ENCODE measurements at regions not wholly inside any gene's neighbourhood (a gene's known extent, or its start where the extent isn't known, plus 50 kb on each side); places are given as distances from the start of the nearest gene placed in this dataset.
A peak's percentile ranks its signal among the peaks of the same experiment; 100 is the strongest.

DNA sequence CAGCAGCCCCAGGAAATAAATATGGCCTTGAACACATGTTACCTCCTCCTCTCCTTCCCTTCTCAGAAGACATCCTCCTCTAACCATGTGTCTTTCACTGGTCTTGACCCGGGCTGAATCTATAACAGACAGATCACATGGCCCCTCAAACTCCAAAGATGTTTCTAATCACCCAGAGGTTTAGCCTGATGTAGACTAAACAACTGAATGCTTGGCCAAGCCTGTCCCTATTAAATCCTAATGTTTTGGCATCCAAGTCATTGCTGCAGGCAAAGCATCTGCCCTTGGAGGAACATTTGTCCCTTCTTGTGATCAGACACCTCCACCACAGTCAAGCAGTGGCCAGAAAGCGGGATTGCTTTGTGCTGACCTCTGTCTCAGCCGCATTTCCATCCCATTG, 65.5 kb downstream of the ANKRD60 start:
- no peak overlapping the region for H3K27ac Mint-ChIP-seq
- no peaks in the 10 kb centered on the region for H3K27me3 Mint-ChIP-seq
- no peaks in the 10 kb centered on the region for H3K36me3 Mint-ChIP-seq
- DNase-seq: no peak
- H3K4me3 Mint-ChIP-seq: no peak overlapping the region
- H3K9me3 Mint-ChIP-seq: no peaks in the 10 kb centered on the region
- H3K4me1 Mint-ChIP-seq: no peaks in the 10 kb centered on the region

DNA sequence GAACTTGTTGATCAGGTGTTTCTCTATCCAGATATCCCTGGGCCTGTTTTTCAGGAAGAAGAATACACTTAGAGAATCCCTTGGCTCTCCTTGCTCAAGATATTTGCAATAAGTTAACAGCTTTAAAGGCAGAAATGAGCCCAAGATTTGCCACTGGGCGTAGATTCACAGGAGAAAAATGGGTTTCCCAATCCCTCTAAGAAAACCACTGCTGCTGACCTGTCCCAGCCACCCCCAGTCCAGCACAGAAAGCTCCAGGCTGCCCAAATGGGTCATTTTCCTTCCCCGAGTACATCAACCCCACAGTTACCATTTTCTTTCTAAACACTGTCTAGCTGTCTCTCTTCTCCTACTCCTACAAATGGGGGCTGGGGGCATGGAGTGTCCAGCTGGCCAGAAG, 67.3 kb downstream of the ANKRD60 start:
- no peaks in the 10 kb centered on the region for H3K36me3 Mint-ChIP-seq
- DNase-seq: no peak
- H3K27ac Mint-ChIP-seq: no peak overlapping the region
- no peaks in the 10 kb centered on the region for H3K4me1 Mint-ChIP-seq
- H3K4me3 Mint-ChIP-seq: no peak overlapping the region
- H3K27me3 Mint-ChIP-seq: no peaks in the 10 kb centered on the region
- no peaks in the 10 kb centered on the region for H3K9me3 Mint-ChIP-seq

DNA sequence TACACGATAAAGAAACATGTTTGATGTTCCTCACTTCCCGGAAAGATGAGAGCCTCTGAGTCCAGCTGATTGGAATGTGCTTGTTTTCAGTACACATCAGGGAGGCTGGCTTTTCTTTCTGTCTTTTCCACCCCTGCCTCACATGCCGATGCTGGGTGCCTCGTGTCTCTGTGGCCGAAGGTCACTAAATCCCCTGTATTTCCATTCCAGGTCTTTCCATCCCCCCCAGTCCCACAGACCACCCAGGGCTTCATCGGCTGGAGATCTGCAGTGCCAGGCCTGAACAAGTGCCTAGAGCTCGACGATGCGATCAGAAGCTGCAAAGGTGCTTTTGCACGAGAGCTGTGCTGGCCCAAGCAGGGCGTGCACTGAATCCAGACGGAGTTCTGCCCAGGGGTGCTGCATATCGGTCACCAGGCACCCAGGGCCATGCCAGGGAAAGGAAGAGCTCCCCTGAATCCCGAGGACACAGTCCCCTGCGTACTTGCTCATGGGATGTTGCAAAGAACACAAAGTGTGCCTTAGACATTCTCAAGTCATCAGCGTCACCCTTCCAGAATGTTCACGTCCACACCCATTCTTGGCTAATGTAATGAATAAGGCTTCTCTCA, 67.9 kb downstream of the ANKRD60 start:
- Mint-ChIP-seq H3K36me3 (no peaks in the 10 kb centered on the region), H3K4me3 (no peak overlapping the region), H3K27me3 (no peaks in the 10 kb centered on the region), H3K27ac (no peak overlapping the region), H3K4me1 (no peaks in the 10 kb centered on the region), H3K9me3 (no peaks in the 10 kb centered on the region)
- no peak for DNase-seq

DNA sequence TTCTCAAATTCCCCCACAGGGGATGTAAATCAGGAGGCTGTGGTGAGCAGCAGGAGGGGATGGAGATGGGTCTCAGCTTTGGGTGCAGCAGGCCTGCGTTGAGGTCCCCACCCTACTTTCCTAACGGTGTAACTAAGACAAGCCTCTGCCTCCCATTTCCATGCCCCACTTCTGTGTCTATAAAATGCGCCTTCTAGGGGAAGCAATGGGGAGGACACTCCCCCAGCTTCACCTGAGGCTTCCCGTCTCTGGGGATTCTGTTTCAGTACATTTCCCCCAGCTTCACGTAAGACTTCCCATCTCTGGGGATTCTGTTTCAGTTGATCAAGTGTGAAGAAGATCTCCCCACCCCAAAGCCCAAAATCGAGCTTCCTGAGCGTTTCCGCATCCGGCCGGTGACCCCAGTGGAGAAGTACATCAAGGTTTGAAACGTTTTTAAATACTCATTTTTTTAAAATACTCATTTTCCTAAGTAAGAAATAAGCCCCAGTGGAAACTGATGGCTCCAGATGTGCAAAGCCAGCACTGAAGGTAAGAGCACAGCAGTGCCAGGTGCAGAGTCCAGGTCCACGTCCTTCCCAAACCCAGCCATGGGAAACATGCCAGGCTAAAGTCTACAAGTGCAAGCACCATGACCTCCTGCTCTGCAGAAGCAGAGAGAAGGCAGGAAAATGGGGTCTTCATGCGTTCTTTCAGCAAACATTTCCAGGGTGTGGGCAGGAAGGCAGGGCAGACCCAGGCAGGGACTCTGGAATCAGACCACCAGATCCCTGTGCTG, 73.1 kb downstream of the ANKRD60 start:
- Mint-ChIP-seq H3K36me3 (no peaks in the 10 kb centered on the region), H3K4me3 (no peak overlapping the region), H3K27ac (no peak overlapping the region), H3K9me3 (no peaks in the 10 kb centered on the region), H3K4me1 (no peaks in the 10 kb centered on the region), H3K27me3 (peaks cover 24% of the 10 kb centered on the region)
- no peak for DNase-seq

DNA sequence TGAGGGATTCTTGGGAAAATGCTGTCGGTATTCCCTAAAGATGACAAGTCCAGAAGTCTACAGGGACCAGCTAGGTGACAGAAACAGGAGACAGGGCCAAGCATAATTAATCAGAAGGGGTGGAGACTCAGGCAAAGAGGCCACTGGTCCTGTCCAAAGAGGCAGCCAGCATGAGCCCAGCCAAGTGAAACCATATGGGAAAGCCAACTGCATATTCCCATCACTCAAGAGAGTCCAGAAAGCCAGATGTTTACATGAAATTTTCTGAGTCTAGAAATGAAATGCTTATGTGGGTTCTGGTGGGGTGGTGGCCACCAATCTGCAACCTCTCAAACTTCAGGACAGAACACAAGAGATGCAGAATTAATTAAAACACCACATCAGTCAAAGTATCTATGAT, 74.3 kb downstream of the ANKRD60 start:
- Mint-ChIP-seq H3K4me1 (no peaks in the 10 kb centered on the region), H3K27ac (no peak overlapping the region), H3K4me3 (no peak overlapping the region), H3K36me3 (no peaks in the 10 kb centered on the region), H3K27me3 (peaks cover 31% of the 10 kb centered on the region), H3K9me3 (no peaks in the 10 kb centered on the region)
- no peak for DNase-seq

DNA sequence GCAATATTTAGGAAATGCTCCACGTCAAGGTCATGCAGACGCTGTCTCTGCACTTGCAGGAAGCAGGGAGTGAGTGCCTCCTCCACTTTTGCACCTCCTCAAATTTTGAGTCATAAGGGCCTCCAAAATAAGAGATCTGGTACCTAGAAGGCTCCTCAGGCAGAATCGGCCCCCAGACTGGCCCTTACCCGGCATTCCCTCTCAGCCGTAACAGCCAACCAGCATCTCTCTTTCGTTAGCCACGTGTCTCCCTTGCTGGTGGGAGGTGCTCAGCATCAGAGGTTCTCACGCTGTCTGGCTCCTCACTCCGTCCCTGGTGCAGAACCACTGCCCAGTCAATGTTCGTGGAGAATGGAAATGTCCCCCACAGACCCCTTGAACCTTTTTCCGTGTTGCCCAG, 75.3 kb downstream of the ANKRD60 start:
- H3K9me3 Mint-ChIP-seq: no peaks in the 10 kb centered on the region
- no peaks in the 10 kb centered on the region for H3K4me1 Mint-ChIP-seq
- H3K36me3 Mint-ChIP-seq: no peaks in the 10 kb centered on the region
- DNase-seq: no peak
- no peak overlapping the region for H3K4me3 Mint-ChIP-seq
- H3K27ac Mint-ChIP-seq: no peak overlapping the region
- peaks cover 40% of the 10 kb centered on the region for H3K27me3 Mint-ChIP-seq

DNA sequence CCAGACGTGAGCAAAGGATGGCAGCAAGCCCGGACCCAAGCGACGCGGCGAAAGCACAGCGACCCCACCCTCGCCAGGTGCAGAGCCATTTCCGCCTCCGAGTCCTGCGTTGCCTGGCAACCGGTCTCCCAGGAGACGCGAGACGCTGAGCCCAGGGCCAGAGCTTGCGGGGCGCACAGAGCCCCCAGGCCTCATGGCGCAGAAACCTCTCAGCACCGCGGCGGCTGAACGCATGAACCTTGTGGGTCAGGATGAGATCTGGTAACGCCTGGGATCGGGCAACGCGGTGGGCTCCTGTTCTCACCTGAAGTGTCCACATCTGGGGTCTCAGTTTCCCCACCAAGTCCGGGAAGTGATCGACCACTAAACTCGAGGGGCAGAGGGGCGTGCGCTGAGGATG, 77.7 kb downstream of the ANKRD60 start:
- no peak for DNase-seq
- H3K9me3 Mint-ChIP-seq: peaks cover 2% of the 10 kb centered on the region
- no peak overlapping the region for H3K27ac Mint-ChIP-seq
- H3K4me3 Mint-ChIP-seq: no peak overlapping the region
- H3K27me3 Mint-ChIP-seq: peaks cover 51% of the 10 kb centered on the region
- no peaks in the 10 kb centered on the region for H3K36me3 Mint-ChIP-seq
- no peaks in the 10 kb centered on the region for H3K4me1 Mint-ChIP-seq

DNA sequence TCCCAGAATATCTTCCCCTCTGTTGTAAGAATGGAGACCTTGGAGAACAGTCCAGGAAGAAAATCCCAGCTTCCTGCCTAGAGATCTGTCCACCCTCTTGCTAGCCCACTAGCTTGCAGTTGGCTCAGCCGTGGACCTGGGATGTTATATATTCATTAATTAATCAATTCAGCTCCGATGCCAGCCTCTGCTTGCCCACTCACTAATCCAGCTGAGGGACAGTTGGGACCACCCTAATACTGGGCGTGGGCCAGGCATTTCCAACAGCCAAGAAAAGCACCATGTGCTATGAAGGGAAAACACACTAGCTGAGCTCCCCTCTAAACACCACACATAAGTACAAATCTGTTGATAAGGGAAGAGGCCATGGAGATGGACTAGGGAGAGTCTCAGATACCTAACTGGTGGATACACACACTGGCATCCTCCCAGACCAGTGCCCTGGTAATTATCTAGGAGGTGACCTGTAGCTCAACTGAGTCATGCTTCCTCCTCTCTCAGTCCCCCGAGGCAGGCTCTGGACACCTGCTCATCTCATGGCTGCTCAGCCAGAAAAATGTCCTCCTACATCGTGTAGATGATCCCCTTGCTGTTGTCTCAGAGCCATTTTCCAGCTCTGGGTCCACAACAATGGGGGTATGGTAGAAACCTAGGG, 78.9 kb downstream of the ANKRD60 start:
- Mint-ChIP-seq H3K4me3 (no peak overlapping the region), H3K27ac (no peak overlapping the region), H3K9me3 (peaks cover 2% of the 10 kb centered on the region), H3K4me1 (no peaks in the 10 kb centered on the region), H3K27me3 (peaks cover 52% of the 10 kb centered on the region), H3K36me3 (no peaks in the 10 kb centered on the region)
- DNase-seq: no peak

DNA sequence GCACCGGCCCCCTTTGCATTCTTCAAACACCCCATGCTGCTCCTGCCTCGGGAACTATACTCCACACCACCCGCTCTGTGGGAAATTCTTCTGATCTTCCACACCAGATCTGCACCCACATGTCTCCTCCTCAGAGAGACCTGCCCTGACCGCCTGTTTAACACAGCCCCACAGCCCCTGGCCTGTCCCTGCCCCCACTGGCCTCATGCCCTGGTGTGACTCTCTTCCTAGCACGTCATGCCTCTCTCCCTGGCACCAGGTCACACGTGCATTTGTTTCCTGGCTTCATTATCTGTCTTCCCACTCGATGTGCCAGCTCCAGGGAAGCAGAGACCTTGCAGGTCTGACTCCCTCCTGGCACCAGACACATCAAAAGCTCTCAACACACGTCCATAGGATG, 79.6 kb downstream of the ANKRD60 start:
- peaks cover 2% of the 10 kb centered on the region for H3K9me3 Mint-ChIP-seq
- H3K4me1 Mint-ChIP-seq: no peaks in the 10 kb centered on the region
- H3K4me3 Mint-ChIP-seq: no peak overlapping the region
- no peaks in the 10 kb centered on the region for H3K36me3 Mint-ChIP-seq
- H3K27ac Mint-ChIP-seq: peak overlapping the region; percentile 2
- peaks cover 52% of the 10 kb centered on the region for H3K27me3 Mint-ChIP-seq
- DNase-seq: no peak

DNA sequence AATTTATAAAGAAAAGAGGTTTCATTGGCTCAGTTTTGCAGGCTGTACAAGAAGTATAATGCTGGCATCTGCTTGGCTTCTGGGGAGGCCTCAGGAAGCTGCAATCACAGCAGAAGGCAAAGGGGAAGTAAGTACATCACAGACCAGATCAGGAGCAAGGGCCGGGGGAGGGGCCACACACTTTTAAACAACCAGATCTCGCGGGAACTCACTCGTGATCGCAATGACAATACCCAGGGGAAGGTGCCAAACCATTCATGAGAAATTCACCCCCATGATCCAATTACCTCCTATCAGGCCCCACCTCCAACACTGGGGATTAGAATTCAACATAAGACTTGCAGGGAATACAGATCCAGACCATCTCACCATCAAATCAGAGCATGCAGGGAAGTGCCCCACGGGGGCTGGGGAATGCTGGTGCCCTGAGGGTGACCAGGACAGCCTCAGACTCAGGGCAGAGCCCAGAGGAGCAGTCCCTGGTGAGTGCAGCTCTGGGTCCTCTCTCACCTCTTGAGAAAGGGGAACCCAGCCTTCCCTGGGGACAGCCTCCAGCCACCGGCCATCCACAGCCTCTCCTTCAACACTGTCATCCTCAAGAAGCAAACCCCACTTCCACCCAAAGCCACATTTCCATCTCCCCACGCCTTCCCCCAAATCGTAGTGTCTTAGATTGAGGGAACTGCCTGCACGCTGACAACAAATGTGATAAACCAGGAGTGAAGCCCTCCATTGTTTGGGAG, 80.7 kb downstream of the ANKRD60 start:
- no peak for DNase-seq
- Mint-ChIP-seq H3K9me3 (peaks cover 2% of the 10 kb centered on the region), H3K36me3 (no peaks in the 10 kb centered on the region), H3K4me3 (no peak overlapping the region), H3K27me3 (peaks cover 44% of the 10 kb centered on the region), H3K27ac (no peak overlapping the region), H3K4me1 (no peaks in the 10 kb centered on the region)

DNA sequence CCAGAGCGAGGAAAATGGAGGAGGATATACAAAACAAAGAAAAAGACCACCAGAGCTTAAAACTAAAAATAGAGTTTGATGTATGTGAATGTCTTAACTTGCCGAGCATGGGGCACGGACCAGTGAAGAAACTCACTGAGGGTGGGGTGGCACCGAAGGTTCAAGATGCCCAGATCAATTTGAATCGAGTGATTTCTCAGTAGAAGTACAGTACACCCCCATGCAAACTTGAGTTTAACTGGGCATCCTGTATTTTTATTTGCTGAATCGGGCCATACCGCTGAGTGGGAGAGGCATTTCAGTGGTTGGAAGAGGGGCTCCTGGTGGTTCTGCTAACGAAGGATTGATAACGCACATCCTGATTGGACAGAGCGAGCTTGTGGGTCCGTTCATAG, 81.7 kb downstream of the ANKRD60 start:
- no peaks in the 10 kb centered on the region for H3K4me1 Mint-ChIP-seq
- H3K27ac Mint-ChIP-seq: no peak overlapping the region
- no peak overlapping the region for H3K4me3 Mint-ChIP-seq
- peaks cover 41% of the 10 kb centered on the region for H3K27me3 Mint-ChIP-seq
- H3K36me3 Mint-ChIP-seq: no peaks in the 10 kb centered on the region
- H3K9me3 Mint-ChIP-seq: peaks cover 2% of the 10 kb centered on the region
- no peak for DNase-seq

DNA sequence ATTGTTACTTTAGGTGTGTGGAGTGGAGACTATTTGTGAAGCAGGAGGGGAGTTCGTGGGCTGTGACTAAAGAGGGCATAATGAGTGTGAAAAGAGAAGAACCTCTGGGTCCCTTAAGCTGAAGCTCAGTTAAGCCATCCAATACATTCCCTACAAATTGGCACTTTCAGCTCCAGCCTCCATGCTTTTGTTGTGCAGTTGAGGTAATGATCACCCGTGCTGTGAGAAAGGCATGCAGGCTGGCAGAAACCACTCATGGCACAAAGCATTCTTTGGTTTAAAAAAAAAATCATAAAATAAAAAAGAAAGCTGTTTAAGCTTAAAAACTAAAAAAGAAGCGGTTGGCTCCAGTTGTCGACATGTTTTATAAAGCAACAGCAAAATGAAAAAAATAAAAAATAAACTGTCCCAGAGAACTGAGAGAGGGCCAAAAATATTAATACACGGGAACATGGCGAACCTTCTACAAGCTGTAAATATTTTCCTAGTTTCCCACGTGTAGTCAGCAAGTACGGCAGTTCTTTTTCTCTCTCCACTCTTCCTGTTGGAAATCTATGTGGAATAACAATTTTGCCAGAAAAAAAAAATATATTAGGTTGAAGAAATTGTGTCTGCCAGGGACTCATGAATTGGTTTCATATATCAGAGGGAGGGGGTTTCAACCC, 82.2 kb downstream of the ANKRD60 start:
- H3K27ac Mint-ChIP-seq: no peak overlapping the region
- H3K27me3 Mint-ChIP-seq: peaks cover 37% of the 10 kb centered on the region
- H3K36me3 Mint-ChIP-seq: no peaks in the 10 kb centered on the region
- H3K9me3 Mint-ChIP-seq: peaks cover 2% of the 10 kb centered on the region
- H3K4me3 Mint-ChIP-seq: no peak overlapping the region
- no peak for DNase-seq
- no peaks in the 10 kb centered on the region for H3K4me1 Mint-ChIP-seq

DNA sequence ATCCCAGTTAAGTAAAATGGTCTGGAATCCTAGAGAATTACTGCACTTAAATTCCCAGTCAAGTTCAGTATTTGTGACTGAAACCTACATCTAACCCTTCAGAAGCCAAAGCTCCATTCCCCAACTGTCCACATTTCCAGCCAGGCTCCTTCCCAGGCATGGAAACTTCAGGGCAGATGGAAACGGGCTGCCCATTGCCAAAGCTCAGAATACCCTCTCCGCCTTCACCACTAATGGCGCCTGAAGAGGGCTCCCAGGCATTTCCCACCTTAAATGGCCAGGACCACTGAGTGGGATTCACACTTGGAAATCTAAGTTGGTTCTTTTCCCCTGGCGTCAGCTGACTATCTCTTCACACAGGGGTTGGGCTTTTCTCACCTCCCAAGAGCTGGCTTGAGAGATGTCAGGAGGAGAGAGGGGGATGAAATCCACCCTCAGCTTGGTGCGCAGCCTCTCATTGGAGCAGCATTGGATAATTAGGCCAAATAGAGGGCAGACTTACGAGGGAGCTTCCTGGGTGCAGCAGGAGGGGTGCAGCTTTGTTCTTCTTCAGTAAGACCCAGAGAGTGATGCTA, 82.9 kb downstream of the ANKRD60 start:
- Mint-ChIP-seq H3K27me3 (peaks cover 31% of the 10 kb centered on the region), H3K4me3 (no peak overlapping the region), H3K4me1 (no peaks in the 10 kb centered on the region), H3K9me3 (peaks cover 2% of the 10 kb centered on the region), H3K36me3 (no peaks in the 10 kb centered on the region), H3K27ac (no peak overlapping the region)
- no peak for DNase-seq

DNA sequence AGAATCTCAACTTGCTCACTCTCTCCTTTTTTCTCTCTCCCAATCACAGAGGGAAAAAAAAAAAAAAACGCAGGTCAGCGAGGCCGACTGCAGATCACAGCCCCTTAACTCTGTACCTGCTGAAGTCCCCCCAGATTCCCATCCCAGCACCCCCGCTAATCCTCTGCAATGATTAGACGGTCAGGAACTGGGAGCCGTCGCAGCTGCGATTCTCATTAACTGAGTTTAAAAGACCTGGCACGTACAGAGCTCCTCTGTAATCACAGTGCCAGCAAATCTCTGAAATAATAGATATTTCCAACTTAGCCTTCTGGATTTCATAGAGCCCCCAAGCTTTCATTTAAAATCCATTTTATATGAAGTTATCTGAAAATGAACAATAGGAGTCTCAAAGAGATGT, 84.4 kb downstream of the ANKRD60 start:
- Mint-ChIP-seq H3K27ac (no peak overlapping the region), H3K9me3 (peaks cover 2% of the 10 kb centered on the region), H3K4me3 (no peak overlapping the region), H3K4me1 (no peaks in the 10 kb centered on the region), H3K27me3 (peaks cover 24% of the 10 kb centered on the region), H3K36me3 (no peaks in the 10 kb centered on the region)
- no peak for DNase-seq
